Esophagus muscularis mucosa (tissue), 3 donors: ENCODE measurements at regions not wholly inside any gene's neighbourhood (a gene's known extent, or its start where the extent isn't known, plus 50 kb on each side); places are given as distances from the start of the nearest gene placed in this dataset.

Experiments
- POLR2AphosphoS5 ChIP-seq, 2 donors: sonication (generic); formaldehyde crosslinking; IDR thresholded peaks; one replicate each; pipeline ENCODE4 v1.6.1; 2017; ENCODE audit warnings: antibody characterized with exemption in 2 of 2
- TF ChIP-seq, protein P1 (sequence below), 3 experiments: fragments of 200-600 bp in 2 of 3; fragments of 450-650 bp in 1 of 3; sonication (generic) in 2 of 3; IDR thresholded peaks; one replicate each; pipeline ENCODE4 v1.5.1; 2017 to 2019; ENCODE audit warnings: antibody characterized with exemption in 3 of 3, mild to moderate bottlenecking in 2 of 3, moderate library complexity in 1 of 3

GRCh38 chr20:20816969-20817755 is 104.7 kb upstream of the RALGAPA2 start:
- TF ChIP-seq POLR2AphosphoS5 (IDR thresholded peaks at IDR 0.05) = no peak
- TF ChIP-seq, protein P1, sequence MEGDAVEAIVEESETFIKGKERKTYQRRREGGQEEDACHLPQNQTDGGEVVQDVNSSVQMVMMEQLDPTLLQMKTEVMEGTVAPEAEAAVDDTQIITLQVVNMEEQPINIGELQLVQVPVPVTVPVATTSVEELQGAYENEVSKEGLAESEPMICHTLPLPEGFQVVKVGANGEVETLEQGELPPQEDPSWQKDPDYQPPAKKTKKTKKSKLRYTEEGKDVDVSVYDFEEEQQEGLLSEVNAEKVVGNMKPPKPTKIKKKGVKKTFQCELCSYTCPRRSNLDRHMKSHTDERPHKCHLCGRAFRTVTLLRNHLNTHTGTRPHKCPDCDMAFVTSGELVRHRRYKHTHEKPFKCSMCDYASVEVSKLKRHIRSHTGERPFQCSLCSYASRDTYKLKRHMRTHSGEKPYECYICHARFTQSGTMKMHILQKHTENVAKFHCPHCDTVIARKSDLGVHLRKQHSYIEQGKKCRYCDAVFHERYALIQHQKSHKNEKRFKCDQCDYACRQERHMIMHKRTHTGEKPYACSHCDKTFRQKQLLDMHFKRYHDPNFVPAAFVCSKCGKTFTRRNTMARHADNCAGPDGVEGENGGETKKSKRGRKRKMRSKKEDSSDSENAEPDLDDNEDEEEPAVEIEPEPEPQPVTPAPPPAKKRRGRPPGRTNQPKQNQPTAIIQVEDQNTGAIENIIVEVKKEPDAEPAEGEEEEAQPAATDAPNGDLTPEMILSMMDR (IDR thresholded peaks at IDR 0.05) = no peak
